Sigmoid colon (tissue), 4 donors: ENCODE measurements at regions not wholly inside any gene's neighbourhood (a gene's known extent, or its start where the extent isn't known, plus 50 kb on each side); places are given as distances from the start of the nearest gene placed in this dataset.
"Not testable (repeated sequence)": the region's sequence is repeated elsewhere in the genome, so short reads cannot be mapped to it uniquely, and the experiment has no call there.

Experiments
- EP300 ChIP-seq, 4 donors: sonication (generic); formaldehyde crosslinking; IDR thresholded peaks; one replicate each; pipeline ENCODE4 v1.6.1; 2017; ENCODE audit warnings: antibody characterized with exemption in 4 of 4
- TF ChIP-seq, protein P1 (sequence below), 4 experiments: fragments of 450-650 bp in 3 of 4; fragments of 200-600 bp in 1 of 4; IDR thresholded peaks; one replicate each; pipeline ENCODE4 v1.5.1; 2016 to 2019; ENCODE audit warnings: antibody characterized with exemption in 4 of 4, mild to moderate bottlenecking in 3 of 4, moderate library complexity in 2 of 4

- TF ChIP-seq, protein P1, sequence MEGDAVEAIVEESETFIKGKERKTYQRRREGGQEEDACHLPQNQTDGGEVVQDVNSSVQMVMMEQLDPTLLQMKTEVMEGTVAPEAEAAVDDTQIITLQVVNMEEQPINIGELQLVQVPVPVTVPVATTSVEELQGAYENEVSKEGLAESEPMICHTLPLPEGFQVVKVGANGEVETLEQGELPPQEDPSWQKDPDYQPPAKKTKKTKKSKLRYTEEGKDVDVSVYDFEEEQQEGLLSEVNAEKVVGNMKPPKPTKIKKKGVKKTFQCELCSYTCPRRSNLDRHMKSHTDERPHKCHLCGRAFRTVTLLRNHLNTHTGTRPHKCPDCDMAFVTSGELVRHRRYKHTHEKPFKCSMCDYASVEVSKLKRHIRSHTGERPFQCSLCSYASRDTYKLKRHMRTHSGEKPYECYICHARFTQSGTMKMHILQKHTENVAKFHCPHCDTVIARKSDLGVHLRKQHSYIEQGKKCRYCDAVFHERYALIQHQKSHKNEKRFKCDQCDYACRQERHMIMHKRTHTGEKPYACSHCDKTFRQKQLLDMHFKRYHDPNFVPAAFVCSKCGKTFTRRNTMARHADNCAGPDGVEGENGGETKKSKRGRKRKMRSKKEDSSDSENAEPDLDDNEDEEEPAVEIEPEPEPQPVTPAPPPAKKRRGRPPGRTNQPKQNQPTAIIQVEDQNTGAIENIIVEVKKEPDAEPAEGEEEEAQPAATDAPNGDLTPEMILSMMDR (IDR thresholded peaks at IDR 0.05) = not testable (repeated sequence)
- not testable (repeated sequence) for TF ChIP-seq EP300 (IDR thresholded peaks at IDR 0.05)
These were observed 52.1 kb upstream of the SPDYE9 start for GRCh38 chr7:73137922-73138321.
